ENCODE measurements at regions not wholly inside any gene's neighbourhood (a gene's known extent, or its start where the extent isn't known, plus 50 kb on each side); places are given as distances from the start of the nearest gene placed in this dataset.

DNA sequence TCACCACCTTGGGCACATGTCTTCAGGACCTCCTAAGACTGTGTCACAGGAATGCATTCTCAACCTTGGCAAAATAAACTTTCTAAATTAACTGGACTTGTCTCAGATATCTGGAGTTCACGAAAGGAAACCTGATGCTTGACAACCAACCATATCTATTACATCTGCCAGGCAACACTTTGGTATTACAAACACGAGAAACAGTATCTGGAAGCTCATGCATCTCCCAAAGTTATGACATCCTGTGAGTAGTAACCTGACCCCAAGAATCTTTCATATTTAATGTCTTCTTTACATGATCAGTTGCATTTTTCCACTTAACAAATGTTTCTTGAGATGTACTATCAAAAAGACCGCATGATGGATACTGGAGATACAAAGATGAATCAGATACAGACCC, 465.3 kb upstream of the AGTR1 start:
- Mint-ChIP-seq H3K9me3 (peaks cover 6% of the 10 kb centered on the region), H3K36me3 (no peaks in the 10 kb centered on the region), H3K4me3 (no peak overlapping the region), H3K4me1 (peaks cover 2% of the 10 kb centered on the region), H3K27ac (no peak overlapping the region), H3K27me3 (peaks cover 4% of the 10 kb centered on the region)
- DNase-seq: no peak
- CTCF ChIA-PET: no interaction called here

DNA sequence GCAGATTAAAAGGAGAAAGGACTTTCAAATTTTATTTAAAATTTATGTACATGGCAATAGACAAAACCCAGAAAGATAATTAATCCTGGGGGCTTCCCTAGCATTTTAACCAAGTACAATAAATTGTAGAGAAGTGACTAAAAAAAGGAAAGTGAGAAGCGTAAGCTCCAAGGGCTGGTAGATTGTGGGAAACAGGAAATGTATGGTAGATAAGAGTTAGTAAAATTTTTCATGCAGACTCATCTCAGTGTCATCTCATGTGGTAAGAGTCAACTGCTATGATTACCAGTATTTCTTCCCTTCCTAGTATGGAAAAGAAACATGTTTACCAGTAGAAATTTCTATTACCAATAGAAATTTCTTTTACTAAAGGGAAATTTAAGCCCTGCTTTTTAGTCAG, 464.3 kb upstream of the AGTR1 start:
- H3K4me3 Mint-ChIP-seq: no peak overlapping the region
- CTCF ChIA-PET: no interaction called here
- DNase-seq: no peak
- no peak overlapping the region for H3K27ac Mint-ChIP-seq
- H3K27me3 Mint-ChIP-seq: peaks cover 4% of the 10 kb centered on the region
- peaks cover 6% of the 10 kb centered on the region for H3K9me3 Mint-ChIP-seq
- no peaks in the 10 kb centered on the region for H3K36me3 Mint-ChIP-seq
- peaks cover 2% of the 10 kb centered on the region for H3K4me1 Mint-ChIP-seq

DNA sequence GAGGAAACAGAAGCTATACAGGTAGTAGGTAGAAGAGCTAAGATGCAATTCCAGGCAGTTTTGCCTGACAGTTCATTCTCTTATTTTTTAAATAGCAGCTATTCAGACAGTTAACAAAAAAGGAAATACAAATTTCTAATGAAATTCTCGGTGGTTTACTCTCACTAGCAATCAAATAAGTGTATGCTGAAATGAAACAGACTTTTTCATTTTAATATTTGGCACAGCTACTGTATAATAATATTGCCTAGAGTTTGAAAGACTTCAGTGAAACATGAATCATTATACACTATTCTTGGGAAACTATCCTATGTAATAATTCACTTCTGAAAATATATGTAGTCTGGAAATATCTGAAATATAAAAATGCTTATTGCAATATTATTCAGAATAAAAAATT, 463.2 kb upstream of the AGTR1 start:
- Mint-ChIP-seq H3K27me3 (peaks cover 4% of the 10 kb centered on the region), H3K4me3 (no peak overlapping the region), H3K27ac (no peak overlapping the region), H3K36me3 (no peaks in the 10 kb centered on the region), H3K9me3 (peaks cover 6% of the 10 kb centered on the region), H3K4me1 (no peaks in the 10 kb centered on the region)
- CTCF ChIA-PET: no interaction called here
- no peak for DNase-seq

DNA sequence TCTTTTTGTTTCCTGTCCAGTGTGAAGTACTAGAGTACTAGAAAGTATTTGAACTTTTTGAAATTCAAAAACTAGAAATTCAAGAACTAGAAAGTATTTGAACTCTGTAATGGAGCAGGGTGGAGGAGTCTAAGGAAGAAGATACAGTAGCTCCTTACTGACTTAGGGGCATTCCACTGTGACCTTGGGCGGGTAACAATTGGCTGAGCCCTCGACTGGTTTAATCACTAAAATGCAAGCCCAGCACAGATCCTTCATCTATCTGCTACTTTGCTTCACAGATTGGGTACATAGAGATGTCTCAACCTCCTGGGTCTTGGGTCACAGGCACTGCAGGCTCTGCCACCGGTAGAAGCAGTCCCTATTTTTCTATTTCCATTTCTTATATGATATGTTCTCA, 462.1 kb upstream of the AGTR1 start:
- Mint-ChIP-seq H3K27ac (no peak overlapping the region), H3K4me1 (no peaks in the 10 kb centered on the region), H3K27me3 (peaks cover 4% of the 10 kb centered on the region), H3K4me3 (no peak overlapping the region), H3K36me3 (no peaks in the 10 kb centered on the region), H3K9me3 (peaks cover 6% of the 10 kb centered on the region)
- no peak for DNase-seq
- CTCF ChIA-PET: no interaction called here

DNA sequence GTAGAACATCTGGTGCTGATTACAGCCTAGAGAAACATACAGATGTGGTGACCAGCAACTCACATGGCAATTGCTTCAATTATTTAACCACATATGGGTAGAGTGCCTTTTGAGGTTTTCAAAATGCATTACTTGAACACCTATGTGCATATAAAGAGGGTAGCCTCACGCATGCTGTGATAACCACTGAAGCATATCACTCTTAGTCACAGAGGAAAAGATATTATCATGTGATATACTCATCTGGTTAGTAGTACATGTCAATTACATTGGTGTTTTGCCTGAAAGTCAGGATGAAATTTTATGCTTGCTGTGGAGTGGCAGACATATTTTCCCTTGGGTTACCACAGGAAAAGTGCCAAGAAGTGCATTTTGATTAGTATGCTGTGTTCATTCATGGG, 459.3 kb upstream of the AGTR1 start:
- peaks cover 4% of the 10 kb centered on the region for H3K27me3 Mint-ChIP-seq
- CTCF ChIA-PET: no interaction called here
- no peak overlapping the region for H3K4me3 Mint-ChIP-seq
- no peak for DNase-seq
- no peaks in the 10 kb centered on the region for H3K4me1 Mint-ChIP-seq
- no peak overlapping the region for H3K27ac Mint-ChIP-seq
- peaks cover 2% of the 10 kb centered on the region for H3K9me3 Mint-ChIP-seq
- H3K36me3 Mint-ChIP-seq: no peaks in the 10 kb centered on the region

DNA sequence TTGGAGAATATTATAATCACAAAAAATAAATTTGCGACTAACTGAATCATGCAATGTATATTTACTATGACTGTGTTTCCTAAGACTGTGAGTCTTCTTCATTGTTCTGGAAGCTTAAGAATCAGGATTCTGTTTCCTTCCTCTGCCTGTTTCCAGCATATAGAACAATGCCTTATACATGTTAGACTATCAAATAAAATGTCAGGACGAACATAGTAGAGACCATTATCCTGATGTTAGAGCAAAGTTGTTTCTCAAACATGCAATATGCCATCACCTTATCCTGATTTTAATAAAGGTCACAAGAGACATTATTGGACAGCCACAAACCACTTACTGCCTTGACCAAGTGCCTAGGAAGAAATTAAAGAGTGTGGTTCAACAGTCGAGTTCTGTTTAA, 457.4 kb upstream of the AGTR1 start:
- Mint-ChIP-seq H3K9me3 (peaks cover 2% of the 10 kb centered on the region), H3K27me3 (peaks cover 4% of the 10 kb centered on the region), H3K4me1 (no peaks in the 10 kb centered on the region), H3K4me3 (no peak overlapping the region), H3K36me3 (no peaks in the 10 kb centered on the region), H3K27ac (no peak overlapping the region)
- no peak for DNase-seq
- CTCF ChIA-PET: no interaction called here

DNA sequence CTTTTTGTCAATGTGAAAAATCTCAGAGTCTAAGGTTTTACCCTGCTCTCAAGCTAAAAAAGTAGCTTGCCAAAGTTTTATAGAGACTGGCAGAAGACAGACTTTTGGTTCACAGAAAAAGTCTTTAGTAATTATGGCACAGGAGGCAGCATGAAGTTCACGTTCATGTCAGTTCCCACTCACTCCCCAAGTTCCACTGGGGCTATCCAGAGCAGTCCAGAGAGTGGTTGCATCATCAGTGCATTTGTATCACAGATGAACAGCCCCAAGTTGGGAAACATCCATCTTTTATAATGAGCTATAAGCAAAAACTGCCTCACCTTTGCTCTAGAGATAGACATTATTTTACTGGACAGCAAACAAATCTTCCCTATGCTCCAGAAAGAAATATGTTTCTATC, 454.1 kb upstream of the AGTR1 start:
- no peaks in the 10 kb centered on the region for H3K36me3 Mint-ChIP-seq
- DNase-seq: no peak
- H3K9me3 Mint-ChIP-seq: peaks cover 2% of the 10 kb centered on the region
- no peak overlapping the region for H3K27ac Mint-ChIP-seq
- CTCF ChIA-PET: no interaction called here
- no peaks in the 10 kb centered on the region for H3K27me3 Mint-ChIP-seq
- no peaks in the 10 kb centered on the region for H3K4me1 Mint-ChIP-seq
- no peak overlapping the region for H3K4me3 Mint-ChIP-seq

DNA sequence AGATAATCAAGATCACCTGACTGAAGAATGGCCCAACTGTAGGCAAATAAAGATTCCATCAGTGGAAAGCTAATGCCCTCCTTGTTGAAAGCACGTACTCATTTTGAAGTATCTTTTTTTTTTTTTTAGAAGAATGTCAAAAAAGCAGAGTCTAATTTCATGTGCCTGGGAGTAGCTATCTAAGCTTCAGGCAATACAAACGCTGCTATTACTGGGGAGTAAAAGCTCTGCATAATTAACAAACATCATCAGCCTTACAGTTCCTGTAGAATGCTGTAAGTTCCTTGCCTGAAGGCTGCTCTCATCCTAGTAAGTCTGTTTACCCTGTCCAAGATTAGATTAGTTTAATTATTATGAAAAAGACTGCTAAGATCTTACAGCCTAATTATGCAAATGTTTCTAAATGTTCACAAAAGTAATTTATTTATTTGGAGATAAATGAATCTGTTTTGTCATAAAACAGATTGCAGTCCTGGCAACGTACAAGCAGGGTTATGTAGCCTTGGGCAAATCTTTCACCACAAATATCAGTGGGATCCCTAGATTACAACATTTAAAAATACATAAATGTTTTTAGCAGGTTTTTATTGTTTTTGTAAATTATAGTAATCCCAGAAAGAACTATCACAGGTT, 451.3 kb upstream of the AGTR1 start:
- H3K27me3 Mint-ChIP-seq: no peaks in the 10 kb centered on the region
- no peak overlapping the region for H3K4me3 Mint-ChIP-seq
- H3K9me3 Mint-ChIP-seq: peaks cover 2% of the 10 kb centered on the region
- DNase-seq: no peak
- no peaks in the 10 kb centered on the region for H3K4me1 Mint-ChIP-seq
- H3K36me3 Mint-ChIP-seq: no peaks in the 10 kb centered on the region
- no peak overlapping the region for H3K27ac Mint-ChIP-seq
- CTCF ChIA-PET: no interaction called here

DNA sequence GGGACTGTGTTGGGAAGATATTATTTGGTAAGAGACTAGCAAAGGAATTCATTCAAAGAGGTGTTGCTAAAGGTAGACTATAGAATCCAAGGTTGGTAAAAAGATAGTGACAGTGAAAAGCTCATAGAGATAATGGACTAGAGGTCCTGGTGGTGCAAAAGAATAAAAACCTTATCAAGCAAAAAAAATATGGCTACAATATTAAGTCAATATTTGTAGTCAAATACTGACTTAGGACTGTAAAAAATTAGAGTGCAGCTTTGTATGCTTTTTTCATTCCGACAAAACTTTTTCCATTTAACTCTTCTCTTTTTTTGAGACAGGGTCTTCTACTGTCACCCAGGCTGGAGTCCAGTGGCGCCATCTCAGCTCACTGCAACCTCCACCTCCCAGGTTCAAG, 444.0 kb upstream of the AGTR1 start:
- Mint-ChIP-seq H3K4me1 (no peaks in the 10 kb centered on the region), H3K27ac (no peak overlapping the region), H3K27me3 (no peaks in the 10 kb centered on the region)

DNA sequence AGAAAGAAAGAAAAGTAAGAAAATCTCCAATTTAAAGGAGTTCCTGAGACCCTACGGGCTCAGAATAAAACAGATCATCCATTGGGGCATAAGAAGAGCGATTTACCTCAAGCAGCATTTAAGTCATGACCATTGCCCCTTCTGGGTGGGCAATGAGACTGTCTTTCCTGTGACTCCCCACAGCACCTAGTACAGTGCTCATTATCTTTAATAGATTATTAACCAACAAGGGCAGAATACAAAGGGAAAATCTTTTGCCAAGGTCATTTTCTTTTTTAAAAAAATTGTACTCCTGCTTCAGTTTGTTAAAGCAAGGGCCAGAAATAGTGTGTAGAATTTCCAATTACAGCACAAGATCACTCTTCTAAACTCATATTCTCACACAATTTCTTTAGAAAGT, 443.3 kb upstream of the AGTR1 start:
- H3K36me3 Mint-ChIP-seq: no peaks in the 10 kb centered on the region
- CTCF ChIA-PET: no interaction called here
- H3K27ac Mint-ChIP-seq: no peak overlapping the region
- H3K9me3 Mint-ChIP-seq: peaks cover 2% of the 10 kb centered on the region
- no peak overlapping the region for H3K4me3 Mint-ChIP-seq
- no peaks in the 10 kb centered on the region for H3K27me3 Mint-ChIP-seq
- no peaks in the 10 kb centered on the region for H3K4me1 Mint-ChIP-seq
- DNase-seq: no peak

More for the DNA sequence above, 444.0 kb upstream of the AGTR1 start:
- DNase-seq: no peak
- no peaks in the 10 kb centered on the region for H3K36me3 Mint-ChIP-seq
- no peak overlapping the region for H3K4me3 Mint-ChIP-seq
- CTCF ChIA-PET: interaction anchor here (0.5 kb wide), 1 partner anchor 480 kb away, joined by 3 read pairs; no protein-coding TSS in a partner anchor
- H3K9me3 Mint-ChIP-seq: peaks cover 2% of the 10 kb centered on the region

DNA sequence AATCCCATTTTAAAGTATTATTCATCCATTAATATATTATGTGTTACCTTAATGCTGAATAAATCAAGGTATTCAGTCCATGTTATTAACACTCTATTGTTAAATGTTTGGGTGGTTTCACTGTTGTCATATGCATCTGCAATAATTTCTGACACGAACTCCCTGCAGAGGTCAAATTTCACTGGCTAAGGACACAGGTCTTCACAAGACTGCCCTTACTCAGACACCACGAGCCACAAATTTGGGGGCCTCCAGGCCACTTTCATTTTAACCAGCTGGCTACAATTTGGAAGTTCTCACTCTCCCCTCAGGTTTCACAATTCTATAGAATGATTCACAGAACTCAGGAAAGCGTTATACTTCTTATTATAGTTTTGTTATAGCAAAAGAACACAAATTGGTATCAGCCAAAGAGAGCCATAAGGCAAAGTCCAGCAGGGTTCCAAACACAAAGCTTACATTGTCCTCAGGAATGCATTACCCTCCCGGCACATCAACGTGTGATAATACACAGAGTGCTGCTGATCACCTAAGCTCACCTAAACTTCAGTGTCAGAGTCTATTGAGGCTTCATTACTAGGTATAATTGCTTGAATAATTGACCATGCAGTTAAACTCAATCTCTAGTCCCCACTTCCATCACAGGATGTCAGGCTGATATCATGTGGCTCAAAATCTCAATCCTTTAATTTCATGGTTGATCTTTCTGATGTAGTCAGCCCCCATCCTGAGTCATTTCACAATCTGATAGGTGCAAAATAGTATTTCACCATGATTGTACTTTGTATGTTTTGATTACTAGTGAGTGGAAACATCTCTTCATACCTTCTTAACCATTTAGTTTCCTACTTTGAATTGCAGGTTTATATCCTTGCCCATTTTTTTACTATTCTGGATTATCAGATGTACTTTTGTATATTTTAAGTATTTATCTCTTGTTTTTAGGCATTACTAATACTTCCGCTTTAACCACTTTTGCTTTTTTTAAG, 441.4 kb upstream of the AGTR1 start:
- CTCF ChIA-PET: no interaction called here
- no peaks in the 10 kb centered on the region for H3K36me3 Mint-ChIP-seq
- H3K4me1 Mint-ChIP-seq: no peaks in the 10 kb centered on the region
- no peak for DNase-seq
- H3K27me3 Mint-ChIP-seq: no peaks in the 10 kb centered on the region
- H3K9me3 Mint-ChIP-seq: peaks cover 2% of the 10 kb centered on the region
- H3K4me3 Mint-ChIP-seq: no peak overlapping the region
- no peak overlapping the region for H3K27ac Mint-ChIP-seq

DNA sequence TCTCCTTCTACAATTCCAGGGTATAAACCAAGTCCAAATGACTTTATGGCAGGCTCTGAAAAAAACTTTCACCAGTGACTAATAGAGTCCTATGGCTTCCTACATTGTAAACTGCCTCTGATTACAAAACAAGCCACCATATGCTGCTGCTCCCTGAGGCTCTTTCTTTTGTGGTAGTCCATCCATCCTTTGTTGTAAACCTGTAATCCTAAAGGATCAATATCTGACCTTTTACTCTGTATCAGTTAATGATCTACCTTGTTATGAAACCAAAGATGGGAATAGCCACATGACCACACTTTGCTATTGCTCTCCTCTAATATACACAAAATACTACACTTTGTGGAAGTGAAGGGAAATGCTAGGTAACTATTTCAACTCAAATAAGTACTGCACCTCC, 434.7 kb upstream of the AGTR1 start:
- no peaks in the 10 kb centered on the region for H3K4me1 Mint-ChIP-seq
- H3K27ac Mint-ChIP-seq: no peak overlapping the region
- DNase-seq: no peak
- H3K4me3 Mint-ChIP-seq: no peak overlapping the region
- H3K27me3 Mint-ChIP-seq: no peaks in the 10 kb centered on the region
- H3K36me3 Mint-ChIP-seq: no peaks in the 10 kb centered on the region
- no peaks in the 10 kb centered on the region for H3K9me3 Mint-ChIP-seq
- CTCF ChIA-PET: no interaction called here

DNA sequence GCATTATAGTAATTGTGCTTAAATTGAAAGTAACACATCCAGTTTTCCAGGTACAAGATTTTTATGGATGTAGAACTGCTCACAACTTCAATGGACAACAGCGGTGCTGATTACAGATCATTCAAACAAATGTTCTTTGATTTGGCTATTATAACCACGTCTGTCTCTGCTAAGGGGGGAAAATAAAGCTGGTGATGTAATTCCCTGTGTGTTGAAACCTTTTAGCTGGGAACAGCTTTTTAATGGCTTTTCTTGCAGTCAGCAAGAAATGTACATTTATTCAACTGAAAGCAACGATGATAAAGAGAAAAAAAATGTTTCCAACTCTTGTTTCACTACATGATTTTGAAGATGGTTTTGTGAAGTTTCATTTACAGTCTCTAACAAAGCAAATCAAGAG, 431.9 kb upstream of the AGTR1 start:
- Mint-ChIP-seq H3K9me3 (no peaks in the 10 kb centered on the region), H3K4me3 (no peak overlapping the region), H3K36me3 (no peaks in the 10 kb centered on the region), H3K4me1 (no peaks in the 10 kb centered on the region), H3K27ac (no peak overlapping the region), H3K27me3 (no peaks in the 10 kb centered on the region)
- no peak for DNase-seq
- CTCF ChIA-PET: no interaction called here

DNA sequence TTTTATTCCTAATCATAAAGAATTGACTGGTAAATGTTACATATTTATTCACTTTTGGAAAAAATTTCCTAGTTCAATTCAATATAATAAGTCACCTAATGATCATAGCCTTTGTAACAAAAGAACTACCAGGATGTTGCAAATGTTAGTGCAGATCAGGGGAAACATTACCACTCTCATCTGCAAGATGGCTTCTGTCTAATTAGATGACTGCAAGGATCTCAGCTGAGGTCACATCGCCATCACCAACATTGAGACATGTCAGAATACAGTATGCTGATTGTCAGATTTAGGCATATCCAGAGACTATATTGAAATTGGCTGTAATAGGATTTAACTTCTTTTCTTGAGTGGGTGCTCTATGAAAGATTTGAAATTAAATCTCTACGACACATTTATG, 431.4 kb upstream of the AGTR1 start:
- CTCF ChIA-PET: no interaction called here
- no peak overlapping the region for H3K27ac Mint-ChIP-seq

DNA sequence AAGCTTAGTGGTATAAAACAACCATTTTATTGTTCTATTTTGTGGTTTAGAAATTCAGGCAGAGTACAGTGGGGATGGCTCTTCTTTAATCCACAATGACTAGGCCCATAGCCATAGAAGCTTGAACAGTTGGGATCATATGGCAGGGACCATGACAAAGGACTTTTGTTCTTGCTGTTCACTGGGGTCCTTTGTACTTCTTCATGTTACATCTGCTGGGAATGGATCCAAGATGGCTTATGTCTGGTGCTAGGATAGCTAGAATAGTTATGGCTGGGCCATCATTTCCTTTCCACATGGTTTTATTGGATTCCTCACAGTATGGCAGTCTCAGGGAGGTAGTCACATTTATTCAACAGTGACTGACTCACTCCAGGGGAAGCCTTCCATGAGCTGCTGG, 427.9 kb upstream of the AGTR1 start:
- no peak for DNase-seq
- no peak overlapping the region for H3K27ac Mint-ChIP-seq
- CTCF ChIA-PET: no interaction called here

More for the DNA sequence above, 431.4 kb upstream of the AGTR1 start:
- Mint-ChIP-seq H3K9me3 (no peaks in the 10 kb centered on the region), H3K27me3 (no peaks in the 10 kb centered on the region), H3K4me1 (no peaks in the 10 kb centered on the region), H3K36me3 (no peaks in the 10 kb centered on the region), H3K4me3 (no peak overlapping the region)
- no peak for DNase-seq

More for the DNA sequence above, 427.9 kb upstream of the AGTR1 start:
- Mint-ChIP-seq H3K4me1 (no peaks in the 10 kb centered on the region), H3K4me3 (no peak overlapping the region), H3K36me3 (no peaks in the 10 kb centered on the region), H3K27me3 (no peaks in the 10 kb centered on the region), H3K9me3 (no peaks in the 10 kb centered on the region)
